ENCODE measurements at regions not wholly inside any gene's neighbourhood (a gene's known extent, or its start where the extent isn't known, plus 50 kb on each side); places are given as distances from the start of the nearest gene placed in this dataset.
"Not testable (repeated sequence)": the region's sequence is repeated elsewhere in the genome, so short reads cannot be mapped to it uniquely, and the experiment has no call there.

- peak; percentile 22 for DNase-seq (ENCODE audit: low spot score)
Observed at GRCh38 chr17:26731005-26731921, 562.7 kb upstream of the WSB1 start.

- DNase-seq (ENCODE audit: low spot score): not testable (repeated sequence)
Observed at GRCh38 chr17:26731926-26732325, 562.0 kb upstream of the WSB1 start.

GRCh38 chr17:26734775-26735174 is 559.1 kb upstream of the WSB1 start:
- DNase-seq (ENCODE audit: low spot score): not testable (repeated sequence)

GRCh38 chr17:26735977-26736376 is 557.9 kb upstream of the WSB1 start:
- DNase-seq (ENCODE audit: low spot score): not testable (repeated sequence)

GRCh38 chr17:26765860-26766709 is 527.8 kb upstream of the WSB1 start:
- peak; percentile 22 for DNase-seq (ENCODE audit: low spot score)

GRCh38 chr17:26766743-26767142 is 527.2 kb upstream of the WSB1 start:
- no peak for DNase-seq (ENCODE audit: low spot score)

- DNase-seq (ENCODE audit: low spot score): peak; percentile 16
Observed at GRCh38 chr17:26773189-26774188, 520.4 kb upstream of the WSB1 start.

- DNase-seq (ENCODE audit: low spot score): peak; percentile 21
Observed at GRCh38 chr17:26774291-26775218, 519.4 kb upstream of the WSB1 start.

GRCh38 chr17:26775219-26775822 is 518.6 kb upstream of the WSB1 start:
- peak; percentile 24 for DNase-seq (ENCODE audit: low spot score)

GRCh38 chr17:26780187-26780814 is 513.6 kb upstream of the WSB1 start:
- not testable (repeated sequence) for DNase-seq (ENCODE audit: low spot score)

GRCh38 chr17:26782153-26782552 is 511.8 kb upstream of the WSB1 start:
- no peak for DNase-seq (ENCODE audit: low spot score)

- no peak for DNase-seq (ENCODE audit: low spot score)
Observed at GRCh38 chr17:26792486-26792885, 501.4 kb upstream of the WSB1 start.

GRCh38 chr17:26807024-26807423 is 486.9 kb upstream of the WSB1 start:
- no peak for DNase-seq (ENCODE audit: low spot score)

GRCh38 chr17:26809033-26809432 is 484.9 kb upstream of the WSB1 start:
- DNase-seq (ENCODE audit: low spot score): no peak

GRCh38 chr17:26818736-26819135 is 475.2 kb upstream of the WSB1 start:
- no peak for DNase-seq (ENCODE audit: low spot score)

All from D341Med (cell line).